Type B pancreatic cell (in vitro differentiated cells): ENCODE measurements at regions not wholly inside any gene's neighbourhood (a gene's known extent, or its start where the extent isn't known, plus 50 kb on each side); places are given as distances from the start of the nearest gene placed in this dataset.

Experiments used
- DNase-seq: peaks from one replicate; pipeline ENCODE4 v3.0.0; 2021; ENCODE audit warnings: mixed read lengths; ENCODE audit not compliant: unreplicated experiment; ENCODE audit errors: extremely low spot score
- H3K27ac Mint-ChIP-seq: 2 replicates; pipeline ENCODE4 v1.8.0; 2021; ENCODE audit warnings: mild to moderate bottlenecking, mixed read lengths
- H3K27me3 Mint-ChIP-seq: 2 replicates; pipeline ENCODE4 v1.8.0; 2021; ENCODE audit warnings: mixed read lengths
- H3K36me3 Mint-ChIP-seq: 2 replicates; pipeline ENCODE4 v1.8.0; 2021; ENCODE audit warnings: mixed read lengths
- H3K4me1 Mint-ChIP-seq: one replicate; pipeline ENCODE4 v1.8.0; 2021; ENCODE audit warnings: mixed read lengths; ENCODE audit not compliant: unreplicated experiment
- H3K4me3 Mint-ChIP-seq: 2 replicates; pipeline ENCODE4 v1.8.0; 2021; ENCODE audit warnings: mild to moderate bottlenecking, mixed read lengths
- H3K9me3 Mint-ChIP-seq: 2 replicates; pipeline ENCODE4 v1.8.0; 2021; ENCODE audit warnings: mixed read lengths
- CTCF ChIP-seq: fragments of 200-600 bp; sonication (generic); conservative IDR thresholded peaks from 2 replicates; pipeline ENCODE4 v1.5.0; 2021; ENCODE audit warnings: antibody characterized with exemption, mild to moderate bottlenecking

GRCh38 chrX:55142206-55142918, 53.5 kb downstream of the PAGE2 start:
- no peaks in the 10 kb centered on the region for H3K27me3 Mint-ChIP-seq
- H3K4me1 Mint-ChIP-seq, result no peaks in the 10 kb centered on the region
- no peak overlapping the region for H3K27ac Mint-ChIP-seq
- TF ChIP-seq CTCF, result no peak
- no peak for DNase-seq
- H3K4me3 Mint-ChIP-seq, result no peak overlapping the region
- no peaks in the 10 kb centered on the region for H3K9me3 Mint-ChIP-seq
- no peaks in the 10 kb centered on the region for H3K36me3 Mint-ChIP-seq

- no peaks in the 10 kb centered on the region for H3K36me3 Mint-ChIP-seq
- peak overlapping the region; percentile 75 for H3K4me3 Mint-ChIP-seq
- no peaks in the 10 kb centered on the region for H3K4me1 Mint-ChIP-seq
- H3K27me3 Mint-ChIP-seq, result no peaks in the 10 kb centered on the region
- H3K27ac Mint-ChIP-seq, result peak overlapping the region; percentile 32
- no peak for DNase-seq
- TF ChIP-seq CTCF, result no peak
- H3K9me3 Mint-ChIP-seq, result no peaks in the 10 kb centered on the region
Observed at GRCh38 chrX:55142919-55143310, 54.1 kb downstream of the PAGE2 start.

DNA sequence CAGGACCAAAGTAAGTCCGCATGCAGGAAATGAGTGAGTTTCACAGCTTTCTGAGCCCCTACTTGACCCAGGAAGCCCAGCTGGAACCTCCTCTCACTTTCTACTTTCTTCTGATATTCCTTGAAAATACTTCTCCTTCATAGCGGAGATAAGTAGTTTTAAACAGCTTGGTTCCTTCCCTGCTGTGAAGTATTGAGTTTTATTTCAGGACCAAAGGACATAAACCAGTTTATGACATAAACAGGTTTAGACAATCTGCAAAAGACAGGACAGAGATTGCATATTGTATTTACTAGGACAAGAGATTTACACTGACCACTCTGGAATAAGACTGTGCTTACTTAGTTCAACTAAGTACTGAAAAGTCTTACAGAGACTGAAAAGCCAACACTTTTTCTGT, 54.8 kb downstream of the PAGE2 start:
- TF ChIP-seq CTCF, result no peak
- Mint-ChIP-seq H3K27me3 (no peaks in the 10 kb centered on the region), H3K9me3 (no peaks in the 10 kb centered on the region), H3K4me3 (no peak overlapping the region), H3K27ac (peak overlapping the region; percentile 32), H3K4me1 (no peaks in the 10 kb centered on the region), H3K36me3 (no peaks in the 10 kb centered on the region)
- no peak for DNase-seq

GRCh38 chrX:55144697-55145096, 55.9 kb downstream of the PAGE2 start:
- no peak for TF ChIP-seq CTCF
- H3K4me1 Mint-ChIP-seq, result no peaks in the 10 kb centered on the region

DNA sequence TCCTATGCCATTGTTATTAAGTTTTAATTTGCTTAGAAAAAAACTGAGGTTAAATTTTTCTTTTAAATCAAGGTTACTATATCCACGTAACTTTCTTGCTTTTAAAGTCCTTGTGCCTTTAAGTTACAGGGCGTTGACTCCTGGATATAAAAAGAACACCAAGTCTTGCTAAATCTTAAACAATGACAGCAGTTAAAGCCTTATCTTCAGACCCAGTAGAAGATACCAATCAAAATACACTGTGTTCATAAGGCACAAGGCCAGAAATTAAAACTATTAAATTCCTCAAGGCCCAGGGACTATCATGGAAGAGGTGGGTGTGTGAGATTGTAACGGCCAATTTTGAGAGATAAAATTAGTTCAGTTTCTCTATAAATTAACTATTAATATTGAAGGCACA, 60.4 kb downstream of the PAGE2 start:
- no peak for TF ChIP-seq CTCF
- DNase-seq, result no peak
- Mint-ChIP-seq H3K4me1 (no peaks in the 10 kb centered on the region), H3K27me3 (no peaks in the 10 kb centered on the region), H3K9me3 (no peaks in the 10 kb centered on the region), H3K27ac (no peak overlapping the region), H3K36me3 (no peaks in the 10 kb centered on the region), H3K4me3 (no peak overlapping the region)

More at GRCh38 chrX:55144697-55145096, 55.9 kb downstream of the PAGE2 start:
- Mint-ChIP-seq H3K27ac (no peak overlapping the region), H3K36me3 (no peaks in the 10 kb centered on the region), H3K27me3 (no peaks in the 10 kb centered on the region), H3K9me3 (no peaks in the 10 kb centered on the region), H3K4me3 (no peak overlapping the region)
- no peak for DNase-seq
